ENCODE measurements at regions not wholly inside any gene's neighbourhood (a gene's known extent, or its start where the extent isn't known, plus 50 kb on each side); places are given as distances from the start of the nearest gene placed in this dataset.
"Not testable (repeated sequence)": the region's sequence is repeated elsewhere in the genome, so short reads cannot be mapped to it uniquely, and the experiment has no call there.

DNA sequence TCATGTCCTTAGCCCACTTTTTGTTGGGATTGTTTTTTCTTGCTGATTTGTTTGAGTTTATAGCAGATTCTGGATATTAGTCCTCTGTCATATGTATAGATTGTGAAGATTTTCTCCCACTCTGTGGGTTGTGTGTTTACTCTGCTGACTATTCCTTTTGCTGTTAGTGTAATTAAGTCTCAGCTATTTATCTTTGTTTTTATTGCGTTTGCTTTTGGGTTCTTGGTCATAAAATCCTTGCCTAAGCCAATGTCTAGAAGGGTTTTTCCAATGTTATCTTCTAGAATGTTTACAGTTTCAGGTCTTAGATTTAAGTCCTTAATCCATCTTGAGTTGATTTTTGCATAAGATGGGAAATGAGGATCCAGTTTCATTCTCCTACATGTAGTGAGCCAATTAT is 351.2 kb upstream of the PIK3R1 start:
- TF ChIP-seq, protein P1, sequence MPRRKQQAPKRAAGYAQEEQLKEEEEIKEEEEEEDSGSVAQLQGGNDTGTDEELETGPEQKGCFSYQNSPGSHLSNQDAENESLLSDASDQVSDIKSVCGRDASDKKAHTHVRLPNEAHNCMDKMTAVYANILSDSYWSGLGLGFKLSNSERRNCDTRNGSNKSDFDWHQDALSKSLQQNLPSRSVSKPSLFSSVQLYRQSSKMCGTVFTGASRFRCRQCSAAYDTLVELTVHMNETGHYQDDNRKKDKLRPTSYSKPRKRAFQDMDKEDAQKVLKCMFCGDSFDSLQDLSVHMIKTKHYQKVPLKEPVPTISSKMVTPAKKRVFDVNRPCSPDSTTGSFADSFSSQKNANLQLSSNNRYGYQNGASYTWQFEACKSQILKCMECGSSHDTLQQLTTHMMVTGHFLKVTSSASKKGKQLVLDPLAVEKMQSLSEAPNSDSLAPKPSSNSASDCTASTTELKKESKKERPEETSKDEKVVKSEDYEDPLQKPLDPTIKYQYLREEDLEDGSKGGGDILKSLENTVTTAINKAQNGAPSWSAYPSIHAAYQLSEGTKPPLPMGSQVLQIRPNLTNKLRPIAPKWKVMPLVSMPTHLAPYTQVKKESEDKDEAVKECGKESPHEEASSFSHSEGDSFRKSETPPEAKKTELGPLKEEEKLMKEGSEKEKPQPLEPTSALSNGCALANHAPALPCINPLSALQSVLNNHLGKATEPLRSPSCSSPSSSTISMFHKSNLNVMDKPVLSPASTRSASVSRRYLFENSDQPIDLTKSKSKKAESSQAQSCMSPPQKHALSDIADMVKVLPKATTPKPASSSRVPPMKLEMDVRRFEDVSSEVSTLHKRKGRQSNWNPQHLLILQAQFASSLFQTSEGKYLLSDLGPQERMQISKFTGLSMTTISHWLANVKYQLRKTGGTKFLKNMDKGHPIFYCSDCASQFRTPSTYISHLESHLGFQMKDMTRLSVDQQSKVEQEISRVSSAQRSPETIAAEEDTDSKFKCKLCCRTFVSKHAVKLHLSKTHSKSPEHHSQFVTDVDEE (CRISPR knock-in tag; IDR thresholded peaks at IDR 0.05), result not testable (repeated sequence)
- not testable (repeated sequence) for TF ChIP-seq ARNTL (CRISPR knock-in tag; IDR thresholded peaks at IDR 0.05; ENCODE audit: borderline replicate concordance, low read depth); SNAI2 (CRISPR knock-in tag; IDR thresholded peaks at IDR 0.05); BACH2 (CRISPR knock-in tag; IDR thresholded peaks at IDR 0.05; ENCODE audit: borderline replicate concordance); ZFP30 (CRISPR knock-in tag; IDR thresholded peaks at IDR 0.05); ESRRG (CRISPR knock-in tag; IDR thresholded peaks at IDR 0.05)
- TF ChIP-seq, protein P2, sequence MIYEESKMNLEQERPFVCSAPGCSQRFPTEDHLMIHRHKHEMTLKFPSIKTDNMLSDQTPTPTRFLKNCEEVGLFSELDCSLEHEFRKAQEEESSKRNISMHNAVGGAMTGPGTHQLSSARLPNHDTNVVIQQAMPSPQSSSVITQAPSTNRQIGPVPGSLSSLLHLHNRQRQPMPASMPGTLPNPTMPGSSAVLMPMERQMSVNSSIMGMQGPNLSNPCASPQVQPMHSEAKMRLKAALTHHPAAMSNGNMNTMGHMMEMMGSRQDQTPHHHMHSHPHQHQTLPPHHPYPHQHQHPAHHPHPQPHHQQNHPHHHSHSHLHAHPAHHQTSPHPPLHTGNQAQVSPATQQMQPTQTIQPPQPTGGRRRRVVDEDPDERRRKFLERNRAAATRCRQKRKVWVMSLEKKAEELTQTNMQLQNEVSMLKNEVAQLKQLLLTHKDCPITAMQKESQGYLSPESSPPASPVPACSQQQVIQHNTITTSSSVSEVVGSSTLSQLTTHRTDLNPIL (CRISPR knock-in tag; IDR thresholded peaks at IDR 0.05; ENCODE audit: low read depth), result not testable (repeated sequence)
- TF ChIP-seq, protein P3, sequence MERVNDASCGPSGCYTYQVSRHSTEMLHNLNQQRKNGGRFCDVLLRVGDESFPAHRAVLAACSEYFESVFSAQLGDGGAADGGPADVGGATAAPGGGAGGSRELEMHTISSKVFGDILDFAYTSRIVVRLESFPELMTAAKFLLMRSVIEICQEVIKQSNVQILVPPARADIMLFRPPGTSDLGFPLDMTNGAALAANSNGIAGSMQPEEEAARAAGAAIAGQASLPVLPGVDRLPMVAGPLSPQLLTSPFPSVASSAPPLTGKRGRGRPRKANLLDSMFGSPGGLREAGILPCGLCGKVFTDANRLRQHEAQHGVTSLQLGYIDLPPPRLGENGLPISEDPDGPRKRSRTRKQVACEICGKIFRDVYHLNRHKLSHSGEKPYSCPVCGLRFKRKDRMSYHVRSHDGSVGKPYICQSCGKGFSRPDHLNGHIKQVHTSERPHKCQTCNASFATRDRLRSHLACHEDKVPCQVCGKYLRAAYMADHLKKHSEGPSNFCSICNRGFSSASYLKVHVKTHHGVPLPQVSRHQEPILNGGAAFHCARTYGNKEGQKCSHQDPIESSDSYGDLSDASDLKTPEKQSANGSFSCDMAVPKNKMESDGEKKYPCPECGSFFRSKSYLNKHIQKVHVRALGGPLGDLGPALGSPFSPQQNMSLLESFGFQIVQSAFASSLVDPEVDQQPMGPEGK (CRISPR knock-in tag; IDR thresholded peaks at IDR 0.05; ENCODE audit: borderline replicate concordance), result not testable (repeated sequence)
- TF ChIP-seq, protein P4, sequence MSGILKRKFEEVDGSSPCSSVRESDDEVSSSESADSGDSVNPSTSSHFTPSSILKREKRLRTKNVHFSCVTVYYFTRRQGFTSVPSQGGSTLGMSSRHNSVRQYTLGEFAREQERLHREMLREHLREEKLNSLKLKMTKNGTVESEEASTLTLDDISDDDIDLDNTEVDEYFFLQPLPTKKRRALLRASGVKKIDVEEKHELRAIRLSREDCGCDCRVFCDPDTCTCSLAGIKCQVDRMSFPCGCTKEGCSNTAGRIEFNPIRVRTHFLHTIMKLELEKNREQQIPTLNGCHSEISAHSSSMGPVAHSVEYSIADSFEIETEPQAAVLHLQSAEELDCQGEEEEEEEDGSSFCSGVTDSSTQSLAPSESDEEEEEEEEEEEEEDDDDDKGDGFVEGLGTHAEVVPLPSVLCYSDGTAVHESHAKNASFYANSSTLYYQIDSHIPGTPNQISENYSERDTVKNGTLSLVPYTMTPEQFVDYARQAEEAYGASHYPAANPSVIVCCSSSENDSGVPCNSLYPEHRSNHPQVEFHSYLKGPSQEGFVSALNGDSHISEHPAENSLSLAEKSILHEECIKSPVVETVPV (CRISPR knock-in tag; IDR thresholded peaks at IDR 0.05), result not testable (repeated sequence)

Measured in SK-N-SH treated with all-trans-retinoic acid at 6 μM for 48 hours (cell line).